CD4-positive, alpha-beta T cell (primary cell): ENCODE measurements at regions not wholly inside any gene's neighbourhood (a gene's known extent, or its start where the extent isn't known, plus 50 kb on each side); places are given as distances from the start of the nearest gene placed in this dataset.

Source experiments
- ATAC-seq: fragments of 200-7000 bp; cut with Tn5 transposase; one replicate; pipeline ENCODE4 v1.10.0; 2022; ENCODE audit warnings: mild to moderate bottlenecking; ENCODE audit not compliant: poor library complexity
- CTCF ChIA-PET: fragments of 350-600 bp; sonication (Branson Sonifier 250); formaldehyde crosslinking; loops from one replicate; lab custom pipeline; 2021; ENCODE audit warnings: antibody characterized with exemption, inconsistent platforms; lab: Charles Lee
- POLR2A ChIA-PET: fragments of 350-600 bp; sonication (Branson Sonifier 250); formaldehyde crosslinking; loops from one replicate; lab custom pipeline; 2021; ENCODE audit warnings: antibody characterized with exemption, inconsistent platforms; lab: Charles Lee
- DNase-seq, 14 experiments: peaks; one replicate each; pipeline ENCODE4 v3.0.0-alpha.2; 2013 to 2020; ENCODE audit warnings: mixed read lengths in 2 of 14
- H3K27ac ChIP-seq, 2 donors: one replicate each; pipeline versions ENCODE4 v1.5.1 to v1.7.0; 2013; ENCODE audit warnings: low read length in 2 of 2, low read depth in 1 of 2, mild to moderate bottlenecking in 1 of 2
- H3K27me3 ChIP-seq, 2 experiments: 1 replicate in 1 of 2; 2 replicates in 1 of 2; pipeline versions ENCODE4 v1.6.1 to v1.7.0; 2013; ENCODE audit warnings: low read length in 2 of 2, control low read depth in 1 of 2, mild to moderate bottlenecking in 1 of 2, moderate library complexity in 1 of 2; ENCODE audit not compliant: insufficient read depth in 2 of 2, control insufficient read depth in 1 of 2
- H3K36me3 ChIP-seq: one replicate; pipeline ENCODE4 v1.6.1; 2013; ENCODE audit warnings: low read length, control low read depth; ENCODE audit not compliant: insufficient read depth
- H3K4me1 ChIP-seq: one replicate; pipeline ENCODE4 v1.6.1; 2013; ENCODE audit warnings: low read length, control low read depth; ENCODE audit not compliant: insufficient read depth
- H3K4me3 ChIP-seq: one replicate; pipeline ENCODE4 v1.5.1; 2013; ENCODE audit warnings: mild to moderate bottlenecking, low read length, moderate library complexity
- H3K9me3 ChIP-seq, 2 experiments: 1 replicate in 1 of 2; 2 replicates in 1 of 2; pipeline versions ENCODE4 v1.6.1 to v1.7.0; 2013; ENCODE audit warnings: low read length in 2 of 2, mild to moderate bottlenecking in 2 of 2, control low read depth in 1 of 2, moderate library complexity in 1 of 2; ENCODE audit not compliant: control insufficient read depth in 1 of 2, insufficient read depth in 1 of 2
- H3K27ac Mint-ChIP-seq: one replicate; pipeline ENCODE4 v1.8.0; 2020; ENCODE audit warnings: mixed read lengths
- H3K27me3 Mint-ChIP-seq: one replicate; pipeline ENCODE4 v1.8.0; 2021; ENCODE audit warnings: mixed read lengths
- H3K36me3 Mint-ChIP-seq: one replicate; pipeline ENCODE4 v1.8.0; 2021; ENCODE audit warnings: low read depth, mixed read lengths
- H3K4me1 Mint-ChIP-seq: one replicate; pipeline ENCODE4 v1.8.0; 2021; ENCODE audit warnings: low read depth, mixed read lengths
- H3K4me3 Mint-ChIP-seq: one replicate; pipeline ENCODE4 v1.8.0; 2020; ENCODE audit warnings: mild to moderate bottlenecking, mixed read lengths
- H3K9me3 Mint-ChIP-seq: one replicate; pipeline ENCODE4 v1.8.0; 2020; ENCODE audit warnings: mixed read lengths
- intact Hi-C, 2 experiments: fragments of 100-400 bp; cut with DNase I in 1 of 2; cut with micrococcal nuclease in 1 of 2; formaldehyde crosslinking; loops; one replicate each; pipeline versions ENCODE4 v1.15.1 to v1.9.0; 2023 to 2025; cut with DNase I, micrococcal nuclease
- TF ChIP-seq, protein P1 (sequence below): fragments of 200-600 bp; IDR thresholded peaks from one replicate; pipeline ENCODE4 v1.8.0; 2022; ENCODE audit warnings: antibody characterized with exemption, mild to moderate bottlenecking

DNA sequence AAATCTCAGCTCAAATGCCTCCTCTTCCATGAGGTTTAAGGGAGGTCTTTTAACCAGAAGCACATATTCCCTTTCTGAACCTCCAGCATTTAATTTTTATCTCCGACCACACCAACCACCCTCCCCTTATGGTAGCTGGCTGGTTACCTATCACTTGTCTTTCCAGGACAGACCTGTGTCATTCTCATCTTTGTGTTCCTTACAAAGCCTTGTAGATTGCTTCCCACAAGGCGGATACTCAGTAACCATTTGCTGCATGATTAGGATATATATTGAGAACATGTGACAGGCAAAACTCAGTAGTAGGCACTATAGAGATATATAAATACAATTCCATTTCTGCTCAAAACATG, 119.5 kb downstream of the RPL22L1 start:
- no peak overlapping the region for H3K27ac Mint-ChIP-seq
- ChIA-PET POLR2A (no interaction called here), CTCF (interaction anchor here (1.3 kb wide), 1 partner anchor 14 kb away, joined by 3 read pairs; no protein-coding TSS in a partner anchor)
- no peak overlapping the region for H3K27ac ChIP-seq
- no peak for DNase-seq
- H3K4me3 Mint-ChIP-seq = no peak overlapping the region
- H3K4me1 Mint-ChIP-seq = no peaks in the 10 kb centered on the region
- H3K9me3 ChIP-seq = no peaks in the 10 kb centered on the region
- no peaks in the 10 kb centered on the region for H3K36me3 Mint-ChIP-seq
- intact Hi-C loops = no loop called here
- ATAC-seq = no peak
- H3K36me3 ChIP-seq = no peaks in the 10 kb centered on the region
- H3K9me3 Mint-ChIP-seq = no peaks in the 10 kb centered on the region
- no peaks in the 10 kb centered on the region for H3K4me1 ChIP-seq
- TF ChIP-seq, protein P1, sequence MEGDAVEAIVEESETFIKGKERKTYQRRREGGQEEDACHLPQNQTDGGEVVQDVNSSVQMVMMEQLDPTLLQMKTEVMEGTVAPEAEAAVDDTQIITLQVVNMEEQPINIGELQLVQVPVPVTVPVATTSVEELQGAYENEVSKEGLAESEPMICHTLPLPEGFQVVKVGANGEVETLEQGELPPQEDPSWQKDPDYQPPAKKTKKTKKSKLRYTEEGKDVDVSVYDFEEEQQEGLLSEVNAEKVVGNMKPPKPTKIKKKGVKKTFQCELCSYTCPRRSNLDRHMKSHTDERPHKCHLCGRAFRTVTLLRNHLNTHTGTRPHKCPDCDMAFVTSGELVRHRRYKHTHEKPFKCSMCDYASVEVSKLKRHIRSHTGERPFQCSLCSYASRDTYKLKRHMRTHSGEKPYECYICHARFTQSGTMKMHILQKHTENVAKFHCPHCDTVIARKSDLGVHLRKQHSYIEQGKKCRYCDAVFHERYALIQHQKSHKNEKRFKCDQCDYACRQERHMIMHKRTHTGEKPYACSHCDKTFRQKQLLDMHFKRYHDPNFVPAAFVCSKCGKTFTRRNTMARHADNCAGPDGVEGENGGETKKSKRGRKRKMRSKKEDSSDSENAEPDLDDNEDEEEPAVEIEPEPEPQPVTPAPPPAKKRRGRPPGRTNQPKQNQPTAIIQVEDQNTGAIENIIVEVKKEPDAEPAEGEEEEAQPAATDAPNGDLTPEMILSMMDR = no peak
- H3K4me3 ChIP-seq = no peak overlapping the region
- peaks cover 13 to 24% of the 10 kb centered on the region in 2 experiments for H3K27me3 ChIP-seq
- H3K27me3 Mint-ChIP-seq = peaks cover 44% of the 10 kb centered on the region

DNA sequence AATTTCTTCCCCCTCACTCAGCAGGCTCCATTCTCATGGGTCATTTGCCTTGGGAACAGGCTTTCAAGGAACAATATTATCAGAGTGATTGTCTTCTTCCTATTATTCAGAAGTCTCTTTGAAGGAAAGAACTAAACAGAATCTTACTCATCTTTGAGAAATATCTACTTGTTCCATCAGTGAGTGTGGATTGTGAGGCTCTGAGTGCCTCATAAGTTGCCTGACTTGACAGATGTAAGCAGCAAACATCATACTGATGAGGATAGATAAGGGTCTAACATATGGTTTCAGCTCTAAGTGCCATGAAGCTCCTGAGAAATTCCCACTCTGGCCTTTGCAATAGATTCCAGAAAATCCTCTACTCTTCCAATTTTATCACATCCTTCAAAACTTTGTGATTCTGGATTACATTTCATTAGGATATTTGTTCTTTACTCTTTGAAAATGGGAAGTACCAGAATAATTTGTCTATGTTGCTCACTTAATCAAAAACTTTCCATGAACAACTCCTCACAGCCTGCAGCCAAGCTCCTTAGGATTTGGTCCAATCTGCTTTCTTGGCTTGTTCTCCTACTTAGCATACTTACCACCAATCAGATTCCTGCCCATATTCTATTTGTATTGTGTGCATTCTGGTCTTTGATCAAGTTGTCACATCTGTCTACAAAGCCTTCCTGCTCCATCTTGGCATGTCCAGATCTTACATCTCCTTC, 120.1 kb downstream of the RPL22L1 start:
- intact Hi-C loops = no loop called here
- no peaks in the 10 kb centered on the region for H3K36me3 Mint-ChIP-seq
- Histone ChIP-seq H3K36me3 (no peaks in the 10 kb centered on the region), H3K27me3 (peaks cover 13 to 24% of the 10 kb centered on the region in 2 experiments), H3K27ac (no peak overlapping the region), H3K4me1 (no peaks in the 10 kb centered on the region), H3K4me3 (no peak overlapping the region), H3K9me3 (no peaks in the 10 kb centered on the region)
- CTCF ChIA-PET = no interaction called here
- H3K4me3 Mint-ChIP-seq = no peak overlapping the region
- peaks cover 44% of the 10 kb centered on the region for H3K27me3 Mint-ChIP-seq
- no peak for ATAC-seq
- no peaks in the 10 kb centered on the region for H3K9me3 Mint-ChIP-seq
- POLR2A ChIA-PET = no interaction called here
- H3K27ac Mint-ChIP-seq = no peak overlapping the region
- no peaks in the 10 kb centered on the region for H3K4me1 Mint-ChIP-seq
- TF ChIP-seq, protein P1 = no peak
- no peak for DNase-seq

DNA sequence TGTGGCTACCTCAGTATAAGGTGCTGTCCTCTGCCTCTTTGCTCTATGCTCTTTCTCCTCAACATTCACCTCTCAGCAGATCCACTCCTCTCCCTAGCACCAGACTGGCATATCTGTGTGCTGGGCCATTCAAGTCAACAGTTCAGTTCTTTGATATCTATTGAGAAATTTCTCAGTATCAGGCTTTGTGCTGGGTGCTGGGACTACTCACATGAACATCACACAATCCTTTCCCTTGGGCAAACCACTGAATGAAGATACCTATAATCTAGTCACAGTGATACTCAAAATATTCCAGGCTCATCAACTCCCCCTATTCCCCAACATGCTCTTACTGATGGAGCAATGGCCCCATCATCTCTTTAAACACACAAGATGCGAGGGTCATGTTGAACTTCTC, 120.8 kb downstream of the RPL22L1 start:
- H3K27ac ChIP-seq = no peak overlapping the region
- H3K27me3 Mint-ChIP-seq = peaks cover 44% of the 10 kb centered on the region
- intact Hi-C loops = no loop called here

More for the DNA sequence above, 120.8 kb downstream of the RPL22L1 start:
- Histone ChIP-seq H3K36me3 (no peaks in the 10 kb centered on the region), H3K9me3 (no peaks in the 10 kb centered on the region), H3K4me3 (no peak overlapping the region), H3K4me1 (no peaks in the 10 kb centered on the region), H3K27me3 (peaks cover 13 to 19% of the 10 kb centered on the region in 2 experiments)
- Mint-ChIP-seq H3K4me3 (no peak overlapping the region), H3K36me3 (no peaks in the 10 kb centered on the region), H3K27ac (no peak overlapping the region), H3K4me1 (no peaks in the 10 kb centered on the region), H3K9me3 (no peaks in the 10 kb centered on the region)
- TF ChIP-seq, protein P1 = no peak
- DNase-seq (no peak), ATAC-seq (no peak)
- CTCF ChIA-PET = no interaction called here
- POLR2A ChIA-PET = no interaction called here
